IgD-negative memory B cell (primary cell): ENCODE measurements at regions not wholly inside any gene's neighbourhood (a gene's known extent, or its start where the extent isn't known, plus 50 kb on each side); places are given as distances from the start of the nearest gene placed in this dataset.

ENCODE experiments used
- H3K27ac Mint-ChIP-seq, 3 donors: one replicate each; pipeline ENCODE4 v1.8.0; 2020 to 2022; ENCODE audit warnings: mild to moderate bottlenecking in 3 of 3, mixed read lengths in 3 of 3, moderate library complexity in 1 of 3
- H3K27me3 Mint-ChIP-seq: one replicate; pipeline ENCODE4 v1.8.0; 2021; ENCODE audit warnings: mixed read lengths
- H3K36me3 Mint-ChIP-seq: one replicate; pipeline ENCODE4 v1.8.0; 2020; ENCODE audit warnings: mild to moderate bottlenecking, mixed read lengths
- H3K4me1 Mint-ChIP-seq, 3 donors: one replicate each; pipeline ENCODE4 v1.8.0; 2020 to 2022; ENCODE audit warnings: mixed read lengths in 3 of 3, mild to moderate bottlenecking in 1 of 3
- H3K4me3 Mint-ChIP-seq, 4 donors: one replicate each; pipeline ENCODE4 v1.8.0; 2020 to 2022; ENCODE audit warnings: mild to moderate bottlenecking in 4 of 4, mixed read lengths in 4 of 4, moderate library complexity in 3 of 4
- H3K9me3 Mint-ChIP-seq, 3 donors: one replicate each; pipeline ENCODE4 v1.8.0; 2020 to 2021; ENCODE audit warnings: mixed read lengths in 3 of 3, mild to moderate bottlenecking in 1 of 3

DNA sequence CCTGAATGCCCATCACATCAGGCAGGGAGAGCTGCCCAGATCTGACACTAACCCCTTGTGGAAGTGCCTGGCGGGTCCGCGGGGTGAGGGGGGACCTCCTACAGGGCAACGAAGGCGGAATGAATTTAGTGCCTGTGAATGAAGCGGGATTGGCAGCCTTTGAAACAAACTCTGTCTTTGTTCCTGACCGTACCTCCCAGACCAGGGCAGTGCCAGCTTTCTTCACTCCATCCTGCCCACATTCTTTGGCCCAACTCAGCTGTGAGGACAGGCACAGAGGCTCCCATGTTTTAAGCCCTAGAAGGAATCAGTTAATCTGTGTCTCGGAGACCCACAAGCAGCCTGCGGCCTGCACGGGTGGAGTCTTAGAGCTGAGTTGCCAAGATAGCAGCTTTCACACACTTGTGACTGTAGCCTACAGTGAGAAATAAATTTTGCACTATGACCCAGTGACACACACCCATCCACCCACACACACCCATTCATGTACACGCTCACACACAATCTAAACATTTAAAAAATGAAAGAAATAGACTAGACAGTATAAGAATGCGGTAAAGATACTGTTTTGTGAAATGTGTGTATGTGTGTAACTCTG is 60.1 kb upstream of the USP24 start:
- Mint-ChIP-seq H3K27ac (no peak overlapping the region), H3K27me3 (no peaks in the 10 kb centered on the region), H3K36me3 (no peaks in the 10 kb centered on the region), H3K9me3 (no peaks in the 10 kb centered on the region), H3K4me3 (no peak overlapping the region), H3K4me1 (peaks cover 5 to 12% (median 10%) of the 10 kb centered on the region in 3 donors)

- H3K9me3 Mint-ChIP-seq: peaks cover 0 to 2% (median 0%) of the 10 kb centered on the region in 3 donors
- no peak overlapping the region for H3K4me3 Mint-ChIP-seq
- H3K27me3 Mint-ChIP-seq: no peaks in the 10 kb centered on the region
- H3K27ac Mint-ChIP-seq: no peak overlapping the region
- peaks cover 5 to 10% (median 9%) of the 10 kb centered on the region in 3 donors for H3K4me1 Mint-ChIP-seq
- no peaks in the 10 kb centered on the region for H3K36me3 Mint-ChIP-seq
Observed at GRCh38 chr1:55272994-55273393, 57.8 kb upstream of the USP24 start.
